ENCODE measurements at regions not wholly inside any gene's neighbourhood (a gene's known extent, or its start where the extent isn't known, plus 50 kb on each side); places are given as distances from the start of the nearest gene placed in this dataset.

DNA sequence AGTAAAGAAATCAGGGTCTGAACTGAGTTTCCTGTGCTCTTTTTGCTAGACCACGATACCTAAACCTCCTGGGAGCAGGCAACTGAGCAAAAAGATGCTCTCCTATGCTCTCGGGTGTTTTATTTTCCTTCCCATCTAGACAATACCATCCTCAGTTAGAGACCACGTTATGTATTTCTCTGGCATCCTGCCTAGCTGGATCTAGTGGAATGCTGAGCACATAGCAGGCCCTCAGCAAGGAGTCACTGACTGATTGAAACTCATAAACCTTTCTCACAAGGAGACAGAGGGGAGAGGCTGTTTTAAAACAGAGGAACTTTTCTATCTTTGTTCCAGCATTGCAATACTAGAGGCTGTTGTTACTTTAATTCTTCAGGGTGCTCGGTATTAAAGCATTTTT, 168.0 kb downstream of the CYYR1 start:
- TF ChIP-seq POLR2A (IDR thresholded peaks at IDR 0.05) (no peak), POLR2AphosphoS5 (IDR thresholded peaks at IDR 0.05) (no peak)
- TF ChIP-seq, protein P1, sequence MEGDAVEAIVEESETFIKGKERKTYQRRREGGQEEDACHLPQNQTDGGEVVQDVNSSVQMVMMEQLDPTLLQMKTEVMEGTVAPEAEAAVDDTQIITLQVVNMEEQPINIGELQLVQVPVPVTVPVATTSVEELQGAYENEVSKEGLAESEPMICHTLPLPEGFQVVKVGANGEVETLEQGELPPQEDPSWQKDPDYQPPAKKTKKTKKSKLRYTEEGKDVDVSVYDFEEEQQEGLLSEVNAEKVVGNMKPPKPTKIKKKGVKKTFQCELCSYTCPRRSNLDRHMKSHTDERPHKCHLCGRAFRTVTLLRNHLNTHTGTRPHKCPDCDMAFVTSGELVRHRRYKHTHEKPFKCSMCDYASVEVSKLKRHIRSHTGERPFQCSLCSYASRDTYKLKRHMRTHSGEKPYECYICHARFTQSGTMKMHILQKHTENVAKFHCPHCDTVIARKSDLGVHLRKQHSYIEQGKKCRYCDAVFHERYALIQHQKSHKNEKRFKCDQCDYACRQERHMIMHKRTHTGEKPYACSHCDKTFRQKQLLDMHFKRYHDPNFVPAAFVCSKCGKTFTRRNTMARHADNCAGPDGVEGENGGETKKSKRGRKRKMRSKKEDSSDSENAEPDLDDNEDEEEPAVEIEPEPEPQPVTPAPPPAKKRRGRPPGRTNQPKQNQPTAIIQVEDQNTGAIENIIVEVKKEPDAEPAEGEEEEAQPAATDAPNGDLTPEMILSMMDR (IDR thresholded peaks at IDR 0.05): no peak
